ENCODE measurements at regions not wholly inside any gene's neighbourhood (a gene's known extent, or its start where the extent isn't known, plus 50 kb on each side); places are given as distances from the start of the nearest gene placed in this dataset.
A peak's percentile ranks its signal among the peaks of the same experiment; 100 is the strongest.

- DNase-seq, result no peak
Observed at GRCh38 chr4:3384391-3384770, 57.4 kb upstream of the HGFAC start.

DNA sequence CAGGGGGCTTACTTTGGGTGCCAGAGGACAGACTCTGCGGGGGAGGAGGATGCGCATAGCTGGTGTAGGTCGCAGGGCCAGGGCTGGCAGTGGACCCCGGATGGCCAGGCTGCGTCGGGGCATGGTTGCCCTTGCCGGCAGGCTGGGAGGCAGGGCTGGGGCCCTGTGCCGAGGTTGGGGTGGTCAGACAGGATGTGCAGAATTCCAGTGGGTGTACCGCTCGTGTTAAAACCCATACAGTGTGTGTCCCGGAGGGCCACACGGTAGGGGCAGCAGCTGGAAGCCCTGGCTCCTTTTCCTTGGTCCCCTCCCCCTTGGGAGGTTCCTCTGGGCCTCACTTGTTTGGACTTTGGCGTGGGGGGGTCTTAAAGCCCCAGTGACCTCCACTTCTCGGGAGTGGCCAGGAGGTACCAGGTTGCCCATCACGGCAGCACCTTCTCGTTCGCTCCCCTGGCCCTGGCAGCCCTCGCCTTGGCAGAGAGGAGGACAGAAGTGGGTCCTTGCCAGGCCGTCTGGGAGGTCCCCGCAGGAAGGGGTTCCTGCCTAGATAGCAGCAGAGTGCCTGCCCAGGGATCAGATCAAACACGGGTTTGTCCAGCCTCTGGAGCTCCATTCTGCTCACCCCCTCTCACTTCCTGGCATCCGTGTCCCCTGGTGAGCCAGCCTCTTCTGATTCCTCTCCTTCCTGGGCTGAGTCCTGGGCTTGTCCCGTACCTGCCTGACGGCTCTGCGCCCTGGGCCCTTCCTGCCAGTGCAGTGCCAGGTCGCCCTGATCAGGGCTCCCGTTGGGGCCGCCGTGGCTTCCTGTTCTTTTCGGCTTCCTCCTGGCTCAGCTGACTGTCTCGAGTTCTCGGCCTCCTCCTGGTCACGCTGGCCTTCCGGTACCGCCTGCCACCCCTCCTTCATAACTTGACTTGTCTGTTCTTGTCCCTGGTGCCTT lies 56.7 kb upstream of the HGFAC start:
- DNase-seq, result no peak

- no peak for DNase-seq
Observed at GRCh38 chr4:3385711-3386420, 55.9 kb upstream of the HGFAC start.

- DNase-seq, result no peak
Observed at GRCh38 chr4:3386526-3386925, 55.2 kb upstream of the HGFAC start.

- no peak for DNase-seq
Observed at GRCh38 chr4:3387154-3387942, 54.4 kb upstream of the HGFAC start.

DNA sequence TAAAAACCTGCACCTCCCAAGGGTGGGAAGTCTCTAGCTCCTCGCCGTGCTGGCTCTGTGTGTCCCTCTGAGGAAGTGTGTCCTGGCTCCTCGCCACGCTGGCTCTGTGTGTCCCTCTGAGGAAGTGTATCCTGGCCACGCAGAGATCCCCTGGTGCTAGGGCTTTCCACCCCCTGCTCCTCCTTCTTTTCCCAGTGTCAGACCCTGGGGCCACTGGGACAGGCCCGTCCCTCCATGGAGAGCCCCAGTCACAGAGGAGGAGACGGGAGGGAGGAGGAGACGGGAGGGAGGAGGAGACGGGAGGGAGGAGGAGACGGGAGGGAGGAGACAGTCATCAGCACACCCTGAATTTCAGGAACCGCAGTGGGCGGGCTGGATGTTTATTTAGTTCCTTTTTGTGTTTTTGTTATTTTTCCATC lies 53.8 kb upstream of the HGFAC start:
- DNase-seq, result no peak

- peak; percentile 20 for DNase-seq
Observed at GRCh38 chr4:3388471-3389232, 53.1 kb upstream of the HGFAC start.

- no peak for DNase-seq
Observed at GRCh38 chr4:3389233-3390215, 52.2 kb upstream of the HGFAC start.

- DNase-seq, result no peak
Observed at GRCh38 chr4:3390288-3390811, 51.4 kb upstream of the HGFAC start.

GRCh38 chr4:3391422-3391821 lies 50.3 kb upstream of the HGFAC start:
- DNase-seq, result no peak
